ENCODE measurements at regions not wholly inside any gene's neighbourhood (a gene's known extent, or its start where the extent isn't known, plus 50 kb on each side); places are given as distances from the start of the nearest gene placed in this dataset.

DNA sequence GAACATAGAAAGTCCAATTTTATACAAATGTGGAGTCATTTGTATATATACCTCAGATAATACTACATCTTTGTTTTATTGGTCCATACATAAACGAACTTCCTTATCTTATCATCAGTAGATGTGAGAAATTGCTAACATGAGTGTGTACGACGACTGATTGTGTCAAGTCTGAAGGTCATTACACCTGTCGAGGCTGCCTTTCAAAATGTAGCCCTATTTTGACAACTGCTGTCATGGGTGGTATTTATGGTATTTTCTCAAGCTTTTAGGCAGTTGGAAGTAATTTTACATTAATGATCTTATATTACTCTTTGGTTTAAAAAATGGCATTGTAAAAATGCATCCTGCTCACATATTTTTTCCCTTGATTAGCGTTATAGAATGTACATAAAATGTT, 183.7 kb upstream of the DNAJC19 start (continued):
- no peak for TF ChIP-seq ZNF114 (CRISPR knock-in tag; IDR thresholded peaks at IDR 0.05)
- TF ChIP-seq, protein P1, sequence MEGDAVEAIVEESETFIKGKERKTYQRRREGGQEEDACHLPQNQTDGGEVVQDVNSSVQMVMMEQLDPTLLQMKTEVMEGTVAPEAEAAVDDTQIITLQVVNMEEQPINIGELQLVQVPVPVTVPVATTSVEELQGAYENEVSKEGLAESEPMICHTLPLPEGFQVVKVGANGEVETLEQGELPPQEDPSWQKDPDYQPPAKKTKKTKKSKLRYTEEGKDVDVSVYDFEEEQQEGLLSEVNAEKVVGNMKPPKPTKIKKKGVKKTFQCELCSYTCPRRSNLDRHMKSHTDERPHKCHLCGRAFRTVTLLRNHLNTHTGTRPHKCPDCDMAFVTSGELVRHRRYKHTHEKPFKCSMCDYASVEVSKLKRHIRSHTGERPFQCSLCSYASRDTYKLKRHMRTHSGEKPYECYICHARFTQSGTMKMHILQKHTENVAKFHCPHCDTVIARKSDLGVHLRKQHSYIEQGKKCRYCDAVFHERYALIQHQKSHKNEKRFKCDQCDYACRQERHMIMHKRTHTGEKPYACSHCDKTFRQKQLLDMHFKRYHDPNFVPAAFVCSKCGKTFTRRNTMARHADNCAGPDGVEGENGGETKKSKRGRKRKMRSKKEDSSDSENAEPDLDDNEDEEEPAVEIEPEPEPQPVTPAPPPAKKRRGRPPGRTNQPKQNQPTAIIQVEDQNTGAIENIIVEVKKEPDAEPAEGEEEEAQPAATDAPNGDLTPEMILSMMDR (conservative IDR thresholded peaks at IDR 0.05; ENCODE audit: low read depth in 2 of 2) = no peak
- TF ChIP-seq POLR2AphosphoS5 (IDR thresholded peaks at IDR 0.05; ENCODE audit: low read depth) = no peak
- no peak for TF ChIP-seq EZH2 (IDR thresholded peaks at IDR 0.05; ENCODE audit: low read depth, unreplicated experiment)
- no peak for TF ChIP-seq STAT1 (IDR thresholded peaks at IDR 0.05; ENCODE audit: unreplicated experiment)

DNA sequence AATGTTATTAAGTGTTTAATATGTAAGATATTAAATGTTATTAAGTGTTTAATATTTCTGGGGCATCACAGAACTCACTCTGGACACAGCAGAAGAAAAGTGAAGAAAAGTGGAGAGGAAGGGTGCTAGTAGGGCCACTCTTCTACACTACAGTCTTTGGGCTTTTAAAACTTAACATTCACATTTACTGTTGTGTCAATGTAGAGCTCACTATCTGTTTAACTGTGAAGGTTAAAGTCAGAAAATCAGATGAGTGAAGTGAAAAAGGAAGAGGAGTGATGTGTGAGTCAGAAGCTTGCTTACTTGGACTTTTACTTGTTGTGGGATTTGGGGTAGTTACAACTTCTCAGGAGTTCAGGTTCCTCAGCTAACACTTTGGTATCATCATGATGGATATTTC, 145.3 kb upstream of the DNAJC19 start:
- ATAC-seq (no peak), DNase-seq (ENCODE audit: low spot score) (no peak)
- H3K4me1 ChIP-seq (ENCODE audit: insufficient read depth) = 0 out of 2 replicates have a peak, but pooled peaks cover 9% of the 10 kb centered on the region
- H4K20me1 ChIP-seq (replicated peaks; ENCODE audit: insufficient read depth) = no peaks in the 10 kb centered on the region
- no peaks in the 10 kb centered on the region; the same call in 2 of the 3 replicates for H3K9me3 Mint-ChIP-seq
- no peak overlapping the region for H3K4me3 ChIP-seq
- H2AFZ ChIP-seq = no peak overlapping the region
- peaks cover 10% of the 10 kb centered on the region for H3K4me1 Mint-ChIP-seq
- no peak overlapping the region for H3K27ac ChIP-seq (ENCODE audit: low read depth)
- no peaks in the 10 kb centered on the region for H3K36me3 Mint-ChIP-seq (ENCODE audit: low read depth)
- H3K79me2 ChIP-seq (replicated peaks; ENCODE audit: insufficient read depth) = no peaks in the 10 kb centered on the region
- peaks cover 1% of the 10 kb centered on the region for H3K27me3 Mint-ChIP-seq (ENCODE audit: insufficient read depth, low read depth, poor library complexity)
- no peak overlapping the region for H3K4me2 ChIP-seq
- H3K4me3 Mint-ChIP-seq = no peak overlapping the region
- no peaks in the 10 kb centered on the region for H3K36me3 ChIP-seq (ENCODE audit: insufficient read depth)
- peaks cover 9% of the 10 kb centered on the region; the same call in 1 of the 2 replicates for H3K9me2 ChIP-seq (ENCODE audit: insufficient read depth)
- no peaks in the 10 kb centered on the region for H3F3A ChIP-seq (replicated peaks; ENCODE audit: low read depth)
- H3K27me3 ChIP-seq (ENCODE audit: insufficient read depth) = no peaks in the 10 kb centered on the region
- no peak overlapping the region for H3K27ac Mint-ChIP-seq
- TF ChIP-seq EZH2 (IDR thresholded peaks at IDR 0.05; ENCODE audit: low read depth, unreplicated experiment) (no peak), STAT1 (IDR thresholded peaks at IDR 0.05; ENCODE audit: unreplicated experiment) (no peak), JUNB (IDR thresholded peaks at IDR 0.05; ENCODE audit: unreplicated experiment) (no peak), EZH2phosphoT487 (IDR thresholded peaks at IDR 0.05; ENCODE audit: unreplicated experiment) (no peak), POLR2AphosphoS5 (IDR thresholded peaks at IDR 0.05; ENCODE audit: low read depth) (no peak), CREB1 (CRISPR knock-in tag; IDR thresholded peaks at IDR 0.05; ENCODE audit: low read depth) (no peak), ZNF331 (CRISPR knock-in tag; IDR thresholded peaks at IDR 0.05; ENCODE audit: low read depth) (no peak)
- TF ChIP-seq, protein P2, sequence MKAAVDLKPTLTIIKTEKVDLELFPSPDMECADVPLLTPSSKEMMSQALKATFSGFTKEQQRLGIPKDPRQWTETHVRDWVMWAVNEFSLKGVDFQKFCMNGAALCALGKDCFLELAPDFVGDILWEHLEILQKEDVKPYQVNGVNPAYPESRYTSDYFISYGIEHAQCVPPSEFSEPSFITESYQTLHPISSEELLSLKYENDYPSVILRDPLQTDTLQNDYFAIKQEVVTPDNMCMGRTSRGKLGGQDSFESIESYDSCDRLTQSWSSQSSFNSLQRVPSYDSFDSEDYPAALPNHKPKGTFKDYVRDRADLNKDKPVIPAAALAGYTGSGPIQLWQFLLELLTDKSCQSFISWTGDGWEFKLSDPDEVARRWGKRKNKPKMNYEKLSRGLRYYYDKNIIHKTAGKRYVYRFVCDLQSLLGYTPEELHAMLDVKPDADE (IDR thresholded peaks at IDR 0.05) = no peak
- TF ChIP-seq, protein P1 (conservative IDR thresholded peaks at IDR 0.05; ENCODE audit: low read depth in 2 of 2) = no peak
- TF ChIP-seq, protein P3, sequence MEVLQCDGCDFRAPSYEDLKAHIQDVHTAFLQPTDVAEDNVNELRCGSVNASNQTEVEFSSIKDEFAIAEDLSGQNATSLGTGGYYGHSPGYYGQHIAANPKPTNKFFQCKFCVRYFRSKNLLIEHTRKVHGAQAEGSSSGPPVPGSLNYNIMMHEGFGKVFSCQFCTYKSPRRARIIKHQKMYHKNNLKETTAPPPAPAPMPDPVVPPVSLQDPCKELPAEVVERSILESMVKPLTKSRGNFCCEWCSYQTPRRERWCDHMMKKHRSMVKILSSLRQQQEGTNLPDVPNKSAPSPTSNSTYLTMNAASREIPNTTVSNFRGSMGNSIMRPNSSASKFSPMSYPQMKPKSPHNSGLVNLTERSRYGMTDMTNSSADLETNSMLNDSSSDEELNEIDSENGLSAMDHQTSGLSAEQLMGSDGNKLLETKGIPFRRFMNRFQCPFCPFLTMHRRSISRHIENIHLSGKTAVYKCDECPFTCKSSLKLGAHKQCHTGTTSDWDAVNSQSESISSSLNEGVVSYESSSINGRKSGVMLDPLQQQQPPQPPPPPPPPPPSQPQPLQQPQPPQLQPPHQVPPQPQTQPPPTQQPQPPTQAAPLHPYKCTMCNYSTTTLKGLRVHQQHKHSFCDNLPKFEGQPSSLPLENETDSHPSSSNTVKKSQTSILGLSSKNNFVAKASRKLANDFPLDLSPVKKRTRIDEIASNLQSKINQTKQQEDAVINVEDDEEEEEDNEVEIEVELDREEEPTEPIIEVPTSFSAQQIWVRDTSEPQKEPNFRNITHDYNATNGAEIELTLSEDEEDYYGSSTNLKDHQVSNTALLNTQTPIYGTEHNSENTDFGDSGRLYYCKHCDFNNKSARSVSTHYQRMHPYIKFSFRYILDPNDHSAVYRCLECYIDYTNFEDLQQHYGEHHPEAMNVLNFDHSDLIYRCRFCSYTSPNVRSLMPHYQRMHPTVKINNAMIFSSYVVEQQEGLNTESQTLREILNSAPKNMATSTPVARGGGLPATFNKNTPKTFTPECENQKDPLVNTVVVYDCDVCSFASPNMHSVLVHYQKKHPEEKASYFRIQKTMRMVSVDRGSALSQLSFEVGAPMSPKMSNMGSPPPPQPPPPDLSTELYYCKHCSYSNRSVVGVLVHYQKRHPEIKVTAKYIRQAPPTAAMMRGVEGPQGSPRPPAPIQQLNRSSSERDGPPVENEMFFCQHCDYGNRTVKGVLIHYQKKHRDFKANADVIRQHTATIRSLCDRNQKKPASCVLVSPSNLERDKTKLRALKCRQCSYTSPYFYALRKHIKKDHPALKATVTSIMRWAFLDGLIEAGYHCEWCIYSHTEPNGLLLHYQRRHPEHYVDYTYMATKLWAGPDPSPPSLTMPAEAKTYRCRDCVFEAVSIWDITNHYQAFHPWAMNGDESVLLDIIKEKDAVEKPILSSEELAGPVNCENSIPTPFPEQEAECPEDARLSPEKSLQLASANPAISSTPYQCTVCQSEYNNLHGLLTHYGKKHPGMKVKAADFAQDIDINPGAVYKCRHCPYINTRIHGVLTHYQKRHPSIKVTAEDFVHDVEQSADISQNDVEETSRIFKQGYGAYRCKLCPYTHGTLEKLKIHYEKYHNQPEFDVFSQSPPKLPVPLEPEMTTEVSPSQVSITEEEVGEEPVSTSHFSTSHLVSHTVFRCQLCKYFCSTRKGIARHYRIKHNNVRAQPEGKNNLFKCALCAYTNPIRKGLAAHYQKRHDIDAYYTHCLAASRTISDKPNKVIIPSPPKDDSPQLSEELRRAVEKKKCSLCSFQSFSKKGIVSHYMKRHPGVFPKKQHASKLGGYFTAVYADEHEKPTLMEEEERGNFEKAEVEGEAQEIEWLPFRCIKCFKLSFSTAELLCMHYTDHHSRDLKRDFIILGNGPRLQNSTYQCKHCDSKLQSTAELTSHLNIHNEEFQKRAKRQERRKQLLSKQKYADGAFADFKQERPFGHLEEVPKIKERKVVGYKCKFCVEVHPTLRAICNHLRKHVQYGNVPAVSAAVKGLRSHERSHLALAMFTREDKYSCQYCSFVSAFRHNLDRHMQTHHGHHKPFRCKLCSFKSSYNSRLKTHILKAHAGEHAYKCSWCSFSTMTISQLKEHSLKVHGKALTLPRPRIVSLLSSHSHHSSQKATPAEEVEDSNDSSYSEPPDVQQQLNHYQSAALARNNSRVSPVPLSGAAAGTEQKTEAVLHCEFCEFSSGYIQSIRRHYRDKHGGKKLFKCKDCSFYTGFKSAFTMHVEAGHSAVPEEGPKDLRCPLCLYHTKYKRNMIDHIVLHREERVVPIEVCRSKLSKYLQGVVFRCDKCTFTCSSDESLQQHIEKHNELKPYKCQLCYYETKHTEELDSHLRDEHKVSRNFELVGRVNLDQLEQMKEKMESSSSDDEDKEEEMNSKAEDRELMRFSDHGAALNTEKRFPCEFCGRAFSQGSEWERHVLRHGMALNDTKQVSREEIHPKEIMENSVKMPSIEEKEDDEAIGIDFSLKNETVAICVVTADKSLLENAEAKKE (CRISPR knock-in tag; IDR thresholded peaks at IDR 0.05) = no peak

Measured in GM23338 (cell line).